ENCODE measurements at regions not wholly inside any gene's neighbourhood (a gene's known extent, or its start where the extent isn't known, plus 50 kb on each side); places are given as distances from the start of the nearest gene placed in this dataset.

DNA sequence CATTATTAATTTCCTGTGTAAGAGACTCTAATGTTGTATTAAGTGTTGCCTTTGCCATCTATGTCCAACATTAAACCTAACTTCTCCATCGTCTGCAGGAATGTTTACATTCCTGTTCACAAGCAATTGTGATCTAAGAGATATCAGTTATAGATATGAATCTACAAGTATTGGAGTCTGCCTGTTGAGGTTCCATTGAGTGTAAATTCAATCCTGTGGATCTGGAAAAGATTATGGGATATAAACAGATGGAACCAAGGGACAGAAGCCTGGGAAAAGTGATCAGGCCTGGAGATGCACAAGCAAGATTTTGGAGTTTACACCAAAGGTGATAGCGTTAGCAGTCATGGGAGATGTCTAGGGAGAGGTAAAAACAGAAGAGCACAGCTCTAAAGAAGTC, 135.5 kb downstream of the LSMEM1 start:
- TF ChIP-seq, protein P1, sequence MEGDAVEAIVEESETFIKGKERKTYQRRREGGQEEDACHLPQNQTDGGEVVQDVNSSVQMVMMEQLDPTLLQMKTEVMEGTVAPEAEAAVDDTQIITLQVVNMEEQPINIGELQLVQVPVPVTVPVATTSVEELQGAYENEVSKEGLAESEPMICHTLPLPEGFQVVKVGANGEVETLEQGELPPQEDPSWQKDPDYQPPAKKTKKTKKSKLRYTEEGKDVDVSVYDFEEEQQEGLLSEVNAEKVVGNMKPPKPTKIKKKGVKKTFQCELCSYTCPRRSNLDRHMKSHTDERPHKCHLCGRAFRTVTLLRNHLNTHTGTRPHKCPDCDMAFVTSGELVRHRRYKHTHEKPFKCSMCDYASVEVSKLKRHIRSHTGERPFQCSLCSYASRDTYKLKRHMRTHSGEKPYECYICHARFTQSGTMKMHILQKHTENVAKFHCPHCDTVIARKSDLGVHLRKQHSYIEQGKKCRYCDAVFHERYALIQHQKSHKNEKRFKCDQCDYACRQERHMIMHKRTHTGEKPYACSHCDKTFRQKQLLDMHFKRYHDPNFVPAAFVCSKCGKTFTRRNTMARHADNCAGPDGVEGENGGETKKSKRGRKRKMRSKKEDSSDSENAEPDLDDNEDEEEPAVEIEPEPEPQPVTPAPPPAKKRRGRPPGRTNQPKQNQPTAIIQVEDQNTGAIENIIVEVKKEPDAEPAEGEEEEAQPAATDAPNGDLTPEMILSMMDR (conservative IDR thresholded peaks at IDR 0.05), result no peak
- TF ChIP-seq EZH2 (IDR thresholded peaks at IDR 0.05; ENCODE audit: low read depth), result no peak
